ENCODE measurements at regions not wholly inside any gene's neighbourhood (a gene's known extent, or its start where the extent isn't known, plus 50 kb on each side); places are given as distances from the start of the nearest gene placed in this dataset.

DNA sequence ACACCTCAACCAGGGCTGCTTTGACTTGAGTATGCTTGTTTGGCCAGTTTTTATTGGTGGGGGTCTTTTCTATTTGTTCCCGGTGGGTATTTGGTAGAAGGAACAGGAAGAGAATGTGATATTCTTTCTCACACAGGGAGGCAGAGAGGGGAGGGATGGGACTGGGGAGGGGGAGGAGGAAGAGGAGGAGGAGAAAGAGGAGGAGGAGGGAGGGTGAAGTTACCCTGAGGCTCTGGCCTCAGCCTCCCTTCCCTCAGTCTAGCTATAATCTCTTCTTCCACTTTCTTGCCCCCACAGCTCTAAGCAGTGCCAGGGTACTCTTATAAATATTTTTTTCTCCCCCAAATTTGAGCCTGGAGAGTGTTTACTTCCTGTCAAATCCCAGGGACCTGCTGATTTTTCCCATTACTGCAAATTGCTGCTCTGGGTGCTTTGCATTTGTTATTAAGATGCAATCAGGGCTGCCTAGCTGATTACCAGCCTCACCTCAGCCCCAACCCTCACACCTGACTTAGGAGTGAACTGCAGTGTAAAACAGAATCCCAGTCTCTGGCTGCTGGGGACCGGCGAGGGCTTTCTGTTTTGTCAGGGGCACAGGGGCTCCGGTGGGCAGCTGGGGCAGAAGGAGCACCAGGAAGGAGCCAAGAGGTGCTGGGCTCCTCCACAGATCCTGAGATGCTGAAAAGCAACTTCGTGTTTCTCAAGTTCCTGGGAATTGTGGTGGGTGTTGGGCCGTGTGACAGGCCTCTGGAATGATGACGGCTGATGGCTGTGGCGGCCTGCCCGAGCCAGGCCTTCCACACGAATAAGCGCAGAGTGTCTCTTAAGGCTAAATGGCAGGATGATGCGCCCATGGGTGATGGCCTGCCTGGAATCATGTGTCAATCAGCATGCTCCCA, 141.4 kb downstream of the CD83 start:
- H3K27ac ChIP-seq (ENCODE audit: low read depth, low read length): no peak overlapping the region
- no peak overlapping the region for H3K9ac ChIP-seq (ENCODE audit: low read length)
- H3F3A ChIP-seq (ENCODE audit: insufficient read depth): no peaks in the 10 kb centered on the region
- no peak for TF ChIP-seq EZH2phosphoT487 (conservative IDR thresholded peaks at IDR 0.05; ENCODE audit: low read length)
- TF ChIP-seq, protein P1, sequence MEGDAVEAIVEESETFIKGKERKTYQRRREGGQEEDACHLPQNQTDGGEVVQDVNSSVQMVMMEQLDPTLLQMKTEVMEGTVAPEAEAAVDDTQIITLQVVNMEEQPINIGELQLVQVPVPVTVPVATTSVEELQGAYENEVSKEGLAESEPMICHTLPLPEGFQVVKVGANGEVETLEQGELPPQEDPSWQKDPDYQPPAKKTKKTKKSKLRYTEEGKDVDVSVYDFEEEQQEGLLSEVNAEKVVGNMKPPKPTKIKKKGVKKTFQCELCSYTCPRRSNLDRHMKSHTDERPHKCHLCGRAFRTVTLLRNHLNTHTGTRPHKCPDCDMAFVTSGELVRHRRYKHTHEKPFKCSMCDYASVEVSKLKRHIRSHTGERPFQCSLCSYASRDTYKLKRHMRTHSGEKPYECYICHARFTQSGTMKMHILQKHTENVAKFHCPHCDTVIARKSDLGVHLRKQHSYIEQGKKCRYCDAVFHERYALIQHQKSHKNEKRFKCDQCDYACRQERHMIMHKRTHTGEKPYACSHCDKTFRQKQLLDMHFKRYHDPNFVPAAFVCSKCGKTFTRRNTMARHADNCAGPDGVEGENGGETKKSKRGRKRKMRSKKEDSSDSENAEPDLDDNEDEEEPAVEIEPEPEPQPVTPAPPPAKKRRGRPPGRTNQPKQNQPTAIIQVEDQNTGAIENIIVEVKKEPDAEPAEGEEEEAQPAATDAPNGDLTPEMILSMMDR (IDR thresholded peaks at IDR 0.05; ENCODE audit: insufficient read depth, low read length, poor library complexity, severe bottlenecking): no peak
- peaks cover 4% of the 10 kb centered on the region for H3K9me3 ChIP-seq (ENCODE audit: insufficient read depth, low read length)
- no peaks in the 10 kb centered on the region for H4K20me1 ChIP-seq (ENCODE audit: low read depth, low read length)
- no peak overlapping the region for H3K4me2 ChIP-seq (ENCODE audit: low read depth, low read length, poor library complexity, severe bottlenecking)
- no peaks in the 10 kb centered on the region for H3K9me2 ChIP-seq (replicated peaks; ENCODE audit: insufficient read depth, low read length)
- H3K79me2 ChIP-seq (ENCODE audit: insufficient read depth, low read length): no peaks in the 10 kb centered on the region
- no peak overlapping the region for H3K4me3 ChIP-seq (ENCODE audit: insufficient read depth, low read length, poor library complexity, severe bottlenecking)
- H2AFZ ChIP-seq (ENCODE audit: low read depth, low read length, severe bottlenecking): no peak overlapping the region
- H3K36me3 ChIP-seq (ENCODE audit: low read length): peaks cover 6% of the 10 kb centered on the region; the same call in 1 of the 2 replicates
- H3K27me3 ChIP-seq (ENCODE audit: low read length): no peaks in the 10 kb centered on the region

DNA sequence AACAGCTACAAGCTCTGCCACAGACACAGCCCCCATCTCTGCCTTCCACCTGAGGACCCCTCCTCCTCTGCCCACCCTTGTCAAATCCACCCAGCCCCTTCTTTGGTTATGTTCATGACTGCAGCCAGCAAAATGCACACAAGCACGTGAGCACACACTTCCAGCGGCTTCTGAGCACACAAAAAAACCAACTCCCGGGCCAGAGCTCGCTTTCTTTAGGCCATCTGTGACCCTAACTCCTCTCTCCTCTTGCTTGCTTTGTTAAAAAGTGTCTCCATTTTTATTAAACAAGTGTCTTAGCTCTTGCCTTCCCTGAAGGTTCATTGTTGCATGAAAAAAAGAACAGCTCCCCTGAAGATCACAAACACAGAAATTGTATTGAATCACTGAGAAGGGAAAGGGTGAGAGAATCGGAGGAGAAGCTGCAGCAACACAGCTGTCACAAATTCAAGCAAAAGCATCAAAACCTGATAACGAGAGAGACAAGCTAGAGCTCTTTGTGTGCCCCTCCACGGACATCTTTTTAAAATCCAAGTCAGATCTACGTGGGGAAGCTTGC, 142.1 kb downstream of the CD83 start:
- Histone ChIP-seq H3K9me3 (ENCODE audit: insufficient read depth, low read length) (peaks cover 8% of the 10 kb centered on the region), H3K79me2 (ENCODE audit: insufficient read depth, low read length) (no peaks in the 10 kb centered on the region), H2AFZ (ENCODE audit: low read depth, low read length, severe bottlenecking) (no peak overlapping the region), H3K9me2 (replicated peaks; ENCODE audit: insufficient read depth, low read length) (no peaks in the 10 kb centered on the region), H3F3A (ENCODE audit: insufficient read depth) (no peaks in the 10 kb centered on the region), H4K20me1 (ENCODE audit: low read depth, low read length) (no peaks in the 10 kb centered on the region), H3K27ac (ENCODE audit: low read depth, low read length) (no peak overlapping the region), H3K4me2 (ENCODE audit: low read depth, low read length, poor library complexity, severe bottlenecking) (no peak overlapping the region), H3K4me3 (ENCODE audit: insufficient read depth, low read length, poor library complexity, severe bottlenecking) (no peak overlapping the region), H3K36me3 (ENCODE audit: low read length) (peaks cover 6% of the 10 kb centered on the region; the same call in 1 of the 2 replicates), H3K9ac (ENCODE audit: low read length) (no peak overlapping the region), H3K27me3 (ENCODE audit: low read length) (no peaks in the 10 kb centered on the region)
- TF ChIP-seq, protein P1 (IDR thresholded peaks at IDR 0.05; ENCODE audit: insufficient read depth, low read length, poor library complexity, severe bottlenecking): no peak
- TF ChIP-seq EZH2phosphoT487 (conservative IDR thresholded peaks at IDR 0.05; ENCODE audit: low read length): no peak

DNA sequence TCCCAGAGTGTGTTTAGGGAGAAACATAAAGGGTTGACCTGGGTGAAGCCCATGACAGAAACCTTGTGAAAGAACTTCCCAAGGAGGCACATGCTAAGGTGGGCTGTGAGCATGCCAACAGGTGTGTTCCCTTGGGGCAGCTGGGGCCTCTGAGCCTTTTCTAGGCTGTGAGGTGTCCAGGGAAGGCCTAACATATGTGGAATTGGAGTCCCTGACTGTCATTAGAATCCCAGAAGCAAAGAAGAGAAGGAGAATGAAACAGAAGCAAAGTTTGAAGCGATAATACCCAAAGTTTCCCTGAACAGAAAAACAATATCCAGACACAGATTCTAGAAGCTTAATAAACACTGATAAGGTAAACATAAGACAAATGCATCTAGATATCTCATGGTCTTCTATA, 143.3 kb downstream of the CD83 start:
- Histone ChIP-seq H4K20me1 (ENCODE audit: low read depth, low read length) (no peaks in the 10 kb centered on the region), H3K27me3 (ENCODE audit: low read length) (no peaks in the 10 kb centered on the region), H3K4me2 (ENCODE audit: low read depth, low read length, poor library complexity, severe bottlenecking) (no peak overlapping the region), H3K9me3 (ENCODE audit: insufficient read depth, low read length) (peaks cover 8% of the 10 kb centered on the region), H3K79me2 (ENCODE audit: insufficient read depth, low read length) (no peaks in the 10 kb centered on the region), H3K27ac (ENCODE audit: low read depth, low read length) (no peak overlapping the region), H3F3A (ENCODE audit: insufficient read depth) (no peaks in the 10 kb centered on the region), H3K9me2 (replicated peaks; ENCODE audit: insufficient read depth, low read length) (no peaks in the 10 kb centered on the region), H3K9ac (ENCODE audit: low read length) (no peak overlapping the region), H2AFZ (ENCODE audit: low read depth, low read length, severe bottlenecking) (no peak overlapping the region), H3K4me3 (ENCODE audit: insufficient read depth, low read length, poor library complexity, severe bottlenecking) (no peak overlapping the region), H3K36me3 (ENCODE audit: low read length) (peaks cover 6% of the 10 kb centered on the region; the same call in 1 of the 2 replicates)
- TF ChIP-seq, protein P1 (IDR thresholded peaks at IDR 0.05; ENCODE audit: insufficient read depth, low read length, poor library complexity, severe bottlenecking): no peak
- no peak for TF ChIP-seq EZH2phosphoT487 (conservative IDR thresholded peaks at IDR 0.05; ENCODE audit: low read length)
